HL-60 (cell line): ENCODE measurements at regions not wholly inside any gene's neighbourhood (a gene's known extent, or its start where the extent isn't known, plus 50 kb on each side); places are given as distances from the start of the nearest gene placed in this dataset.

Source experiments
- CTCF ChIP-seq: IDR thresholded peaks from one replicate; pipeline ENCODE4 v1.5.1; 2011; ENCODE audit warnings: low read length, control low read depth, inconsistent platforms; ENCODE audit not compliant: insufficient read depth
- REST ChIP-seq: IDR thresholded peaks from 2 replicates; pipeline ENCODE4 v1.6.1; 2012; ENCODE audit warnings: low read depth; ENCODE audit not compliant: insufficient replicate concordance

- TF ChIP-seq REST: no peak
- no peak for TF ChIP-seq CTCF
These were observed 59.9 kb downstream of the PABIR2 start for GRCh38 chrX:134737061-134737460.
